ENCODE measurements at regions not wholly inside any gene's neighbourhood (a gene's known extent, or its start where the extent isn't known, plus 50 kb on each side); places are given as distances from the start of the nearest gene placed in this dataset.

DNA sequence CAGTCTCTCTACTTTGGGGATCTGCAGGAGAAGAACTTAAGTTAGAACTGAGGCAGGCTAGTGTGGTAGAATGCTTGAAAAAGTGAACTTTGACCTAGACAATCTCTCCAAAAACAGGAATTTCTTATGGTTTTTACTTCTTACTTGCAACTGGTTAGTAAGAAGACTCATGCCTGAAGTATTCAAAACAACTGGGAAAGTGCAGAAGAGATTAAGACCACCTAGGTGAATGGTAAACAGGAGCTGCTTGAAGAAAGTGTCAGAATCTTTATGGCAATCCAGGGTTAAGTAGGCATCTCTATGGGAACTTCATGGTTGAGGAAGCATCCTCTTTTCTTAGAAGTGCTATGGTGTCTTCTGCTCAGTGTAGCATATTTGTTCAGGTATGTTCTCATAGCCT is 428.6 kb upstream of the TLE4 start:
- no peak for DNase-seq (ENCODE audit: low read depth)
- H3K4me3 ChIP-seq (ENCODE audit: low read depth, low read length), result no peak overlapping the region
- TF ChIP-seq, protein P1, sequence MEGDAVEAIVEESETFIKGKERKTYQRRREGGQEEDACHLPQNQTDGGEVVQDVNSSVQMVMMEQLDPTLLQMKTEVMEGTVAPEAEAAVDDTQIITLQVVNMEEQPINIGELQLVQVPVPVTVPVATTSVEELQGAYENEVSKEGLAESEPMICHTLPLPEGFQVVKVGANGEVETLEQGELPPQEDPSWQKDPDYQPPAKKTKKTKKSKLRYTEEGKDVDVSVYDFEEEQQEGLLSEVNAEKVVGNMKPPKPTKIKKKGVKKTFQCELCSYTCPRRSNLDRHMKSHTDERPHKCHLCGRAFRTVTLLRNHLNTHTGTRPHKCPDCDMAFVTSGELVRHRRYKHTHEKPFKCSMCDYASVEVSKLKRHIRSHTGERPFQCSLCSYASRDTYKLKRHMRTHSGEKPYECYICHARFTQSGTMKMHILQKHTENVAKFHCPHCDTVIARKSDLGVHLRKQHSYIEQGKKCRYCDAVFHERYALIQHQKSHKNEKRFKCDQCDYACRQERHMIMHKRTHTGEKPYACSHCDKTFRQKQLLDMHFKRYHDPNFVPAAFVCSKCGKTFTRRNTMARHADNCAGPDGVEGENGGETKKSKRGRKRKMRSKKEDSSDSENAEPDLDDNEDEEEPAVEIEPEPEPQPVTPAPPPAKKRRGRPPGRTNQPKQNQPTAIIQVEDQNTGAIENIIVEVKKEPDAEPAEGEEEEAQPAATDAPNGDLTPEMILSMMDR (IDR thresholded peaks at IDR 0.05; ENCODE audit: low read depth, low read length, missing control alignments), result no peak

DNA sequence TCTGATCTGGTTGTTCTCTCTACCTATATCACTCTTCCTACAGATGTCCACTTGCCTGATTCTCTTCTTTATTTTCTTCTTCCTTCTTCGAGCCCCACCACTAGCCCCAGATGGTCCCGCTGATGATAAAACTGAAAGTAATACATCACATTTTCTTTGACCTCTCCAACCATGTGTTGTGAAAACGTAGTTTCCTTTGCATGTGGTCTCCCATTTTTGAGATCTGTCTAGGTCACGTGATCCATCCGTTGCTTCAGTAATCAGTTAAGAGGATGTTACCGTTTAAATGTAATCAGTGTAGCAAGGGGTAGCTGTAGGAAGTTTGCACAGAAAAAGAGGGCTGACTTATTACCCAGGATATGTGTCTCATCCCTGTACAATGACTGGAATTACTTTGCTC is 426.3 kb upstream of the TLE4 start:
- TF ChIP-seq, protein P1 (IDR thresholded peaks at IDR 0.05; ENCODE audit: low read depth, low read length, missing control alignments), result no peak
- DNase-seq (ENCODE audit: low read depth), result no peak
- H3K4me3 ChIP-seq (ENCODE audit: low read depth, low read length), result no peak overlapping the region

DNA sequence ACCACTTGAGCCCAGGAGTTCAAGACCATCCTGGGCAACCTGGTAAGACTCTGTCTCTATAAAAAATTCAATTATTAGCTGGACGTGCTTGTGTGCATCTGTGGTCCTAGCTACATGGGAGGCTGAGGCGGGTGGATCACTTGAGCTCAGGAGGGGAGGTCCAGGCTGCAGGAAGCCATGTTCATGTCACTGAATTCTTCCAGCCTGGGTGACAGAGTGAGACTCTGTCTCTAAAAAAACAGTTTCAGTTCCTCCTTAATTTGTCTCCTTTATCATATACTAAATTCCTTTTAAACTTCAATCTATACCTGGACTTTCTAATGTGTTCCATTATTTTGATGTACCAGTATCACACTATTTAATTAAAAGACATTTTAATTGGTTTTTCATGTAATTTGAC is 422.2 kb upstream of the TLE4 start:
- no peak overlapping the region for H3K4me3 ChIP-seq (ENCODE audit: low read depth, low read length)
- TF ChIP-seq, protein P1 (IDR thresholded peaks at IDR 0.05; ENCODE audit: low read depth, low read length, missing control alignments), result no peak
- DNase-seq (ENCODE audit: low read depth), result no peak

DNA sequence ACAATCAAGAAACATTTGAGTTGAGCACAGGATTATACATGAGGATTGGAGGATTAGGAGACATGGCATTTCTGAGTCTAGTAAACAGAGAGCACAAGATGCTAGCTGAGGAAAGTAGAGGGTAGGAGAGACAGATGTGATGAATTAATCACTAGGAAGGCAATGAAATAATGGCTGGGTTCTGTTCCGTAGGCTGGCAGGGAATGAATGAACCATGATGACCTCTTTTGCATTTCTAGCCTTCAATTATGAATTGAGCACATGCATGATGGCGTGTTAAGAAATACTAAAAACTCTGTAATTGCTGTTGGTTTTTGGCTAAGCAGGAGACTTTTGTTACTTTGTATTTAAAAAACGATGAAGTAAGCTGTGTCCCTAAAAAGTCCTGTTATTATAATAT is 420.0 kb upstream of the TLE4 start:
- no peak overlapping the region for H3K4me3 ChIP-seq (ENCODE audit: low read depth, low read length)
- no peak for DNase-seq (ENCODE audit: low read depth)
- TF ChIP-seq, protein P1 (IDR thresholded peaks at IDR 0.05; ENCODE audit: low read depth, low read length, missing control alignments), result no peak

DNA sequence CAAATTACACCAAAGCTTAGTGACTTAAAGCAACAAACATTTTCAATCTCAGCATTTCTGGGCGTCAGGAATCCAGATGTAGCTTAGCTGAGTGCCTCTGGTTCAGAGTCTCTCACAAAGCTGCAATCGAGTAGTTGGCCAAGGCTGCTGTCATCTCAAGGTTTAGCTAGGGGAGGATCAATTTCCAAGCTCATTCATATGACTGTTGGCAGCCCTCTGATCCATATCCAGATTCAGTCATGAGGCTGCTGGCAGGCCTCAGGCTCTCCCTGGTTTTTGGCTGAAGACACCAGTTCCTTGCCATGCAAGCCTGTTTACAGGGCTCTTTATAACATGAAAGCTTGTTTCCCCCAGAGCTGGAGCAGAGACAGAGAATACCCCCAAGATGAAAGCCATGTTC is 419.5 kb upstream of the TLE4 start:
- H3K4me3 ChIP-seq (ENCODE audit: low read depth, low read length), result no peak overlapping the region
- no peak for DNase-seq (ENCODE audit: low read depth)
- TF ChIP-seq, protein P1 (IDR thresholded peaks at IDR 0.05; ENCODE audit: low read depth, low read length, missing control alignments), result no peak

DNA sequence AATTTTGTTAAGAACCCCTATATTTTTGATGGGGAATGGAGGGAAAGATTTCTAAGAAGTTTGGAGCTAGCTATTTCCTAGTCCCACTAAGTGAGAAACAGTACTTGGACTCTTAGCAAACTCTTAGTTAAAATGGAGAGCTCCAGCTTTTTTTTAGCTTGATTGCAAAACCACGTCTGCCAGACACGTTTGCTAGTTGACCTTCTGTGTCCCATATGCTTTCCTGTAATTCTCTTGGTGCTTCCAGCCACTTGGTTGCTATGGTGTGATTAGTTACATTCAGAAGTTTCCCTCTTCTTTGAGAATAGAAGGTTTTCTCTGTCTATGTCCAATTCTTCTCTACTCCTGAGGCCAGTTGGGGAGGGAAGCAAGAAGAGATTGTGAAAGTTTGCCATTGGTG is 417.0 kb upstream of the TLE4 start:
- TF ChIP-seq, protein P1 (IDR thresholded peaks at IDR 0.05; ENCODE audit: low read depth, low read length, missing control alignments), result no peak
- H3K4me3 ChIP-seq (ENCODE audit: low read depth, low read length), result no peak overlapping the region
- no peak for DNase-seq (ENCODE audit: low read depth)

DNA sequence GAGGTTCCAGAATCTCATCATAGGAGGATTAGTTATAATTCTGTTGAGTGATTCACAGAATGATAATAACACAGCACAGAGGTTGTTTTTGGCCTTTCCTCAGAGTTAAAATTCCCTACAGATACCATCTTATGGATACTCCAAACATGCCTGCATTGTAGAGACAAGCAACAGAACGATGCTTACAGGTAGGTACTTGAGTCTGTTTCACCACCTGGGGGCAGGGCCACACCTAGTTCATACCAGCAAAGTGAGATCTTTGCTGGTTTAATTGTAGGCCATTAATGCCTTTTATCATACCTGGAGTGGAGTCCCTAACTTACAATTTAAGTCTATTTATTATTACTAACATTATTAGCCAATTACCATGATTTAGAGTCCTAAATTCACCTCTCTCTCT is 416.5 kb upstream of the TLE4 start:
- no peak overlapping the region for H3K4me3 ChIP-seq (ENCODE audit: low read depth, low read length)
- no peak for DNase-seq (ENCODE audit: low read depth)
- TF ChIP-seq, protein P1 (IDR thresholded peaks at IDR 0.05; ENCODE audit: low read depth, low read length, missing control alignments), result no peak
